GM19238 (cell line): ENCODE measurements at regions not wholly inside any gene's neighbourhood (a gene's known extent, or its start where the extent isn't known, plus 50 kb on each side); places are given as distances from the start of the nearest gene placed in this dataset.

Experiments
- DNase-seq: peaks from one replicate; pipeline ENCODE4 v3.0.0; 2011; ENCODE audit warnings: low spot score; ENCODE audit not compliant: insufficient read length

GRCh38 chr5:26674846-26675245 is 363.5 kb downstream of the CDH9 start:
- DNase-seq: no peak

- no peak for DNase-seq
These were observed 368.9 kb downstream of the CDH9 start for GRCh38 chr5:26669523-26669922.

DNA sequence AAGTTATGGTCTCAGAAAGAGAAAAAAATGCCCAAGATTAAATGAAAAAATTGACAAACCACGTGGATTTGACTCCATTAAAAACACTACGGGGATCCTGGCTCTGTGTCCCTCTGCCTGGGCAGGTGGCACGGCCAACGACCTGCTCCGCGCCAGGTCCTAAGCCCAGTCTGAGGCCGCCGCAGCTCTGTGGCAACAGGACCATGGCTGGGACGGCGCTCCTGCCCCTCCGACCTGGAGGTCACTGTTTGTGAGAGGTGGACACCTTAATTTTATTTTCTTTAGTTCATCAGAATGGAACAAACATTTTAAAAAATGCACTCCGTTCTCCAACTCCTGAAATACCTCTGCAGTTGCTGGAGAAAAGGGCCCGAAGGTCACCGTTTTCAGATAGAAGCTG is 369.4 kb downstream of the CDH9 start:
- DNase-seq: no peak

DNA sequence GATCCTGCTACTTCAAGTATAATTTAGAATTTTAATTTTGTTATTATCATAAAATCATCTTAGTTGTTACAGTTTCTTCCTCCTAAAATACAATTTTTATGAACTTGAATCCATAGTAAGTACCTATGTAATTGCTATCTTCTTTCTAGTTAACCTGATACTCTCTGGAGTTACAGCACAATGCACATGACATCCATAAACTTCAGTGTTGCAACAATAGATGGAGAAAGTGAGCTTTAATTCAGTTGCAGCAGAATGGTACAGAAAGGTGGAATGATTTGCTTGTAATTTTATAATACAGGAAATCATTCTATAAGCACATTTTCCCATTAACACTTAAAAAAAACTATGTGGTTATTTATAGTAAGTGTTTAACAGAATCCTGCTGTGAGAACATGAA is 372.0 kb downstream of the CDH9 start:
- no peak for DNase-seq

GRCh38 chr5:26663500-26663899 is 374.9 kb downstream of the CDH9 start:
- DNase-seq: no peak

GRCh38 chr5:26662806-26663360 is 375.5 kb downstream of the CDH9 start:
- no peak for DNase-seq

GRCh38 chr5:26660116-26660515 is 378.3 kb downstream of the CDH9 start:
- DNase-seq: no peak

DNA sequence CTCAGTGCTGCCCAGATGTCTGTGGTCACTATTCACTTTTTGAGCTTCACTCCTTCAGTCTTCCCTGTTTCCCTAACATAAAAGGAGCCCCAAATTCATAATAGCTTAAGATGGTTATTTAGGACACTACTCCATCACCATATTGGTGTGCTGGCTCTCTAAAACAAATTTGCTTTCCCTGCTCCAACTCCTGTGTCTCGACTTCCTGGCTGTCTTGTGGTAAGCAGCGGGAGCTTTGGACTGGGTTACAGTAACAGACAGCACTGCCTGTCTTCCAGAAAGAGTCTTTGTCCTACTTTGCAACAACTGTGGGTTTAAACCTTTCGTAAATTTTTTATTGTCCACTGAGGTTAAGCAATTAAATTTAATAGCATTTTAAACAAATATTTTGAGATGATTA is 389.4 kb downstream of the CDH9 start:
- no peak for DNase-seq

DNA sequence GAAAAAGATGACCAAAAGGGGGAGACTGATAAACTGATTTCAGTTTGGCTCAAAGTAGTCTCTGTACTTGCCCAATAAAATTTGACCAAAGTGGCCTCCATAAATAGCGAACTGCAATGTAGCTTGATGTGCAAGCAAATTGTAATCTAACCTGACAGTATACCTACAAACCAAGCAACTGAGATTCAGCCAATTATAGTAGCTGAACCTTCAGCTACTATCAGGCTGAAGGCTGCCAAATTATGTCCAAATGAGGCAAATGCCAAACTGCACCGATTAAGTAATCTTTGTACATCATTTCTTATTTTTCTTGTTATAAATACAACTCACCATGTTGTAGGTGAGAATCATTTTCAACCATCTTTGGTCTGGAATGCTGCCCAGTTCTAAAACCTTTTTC is 390.6 kb downstream of the CDH9 start:
- DNase-seq: no peak

- no peak for DNase-seq
These were observed 392.7 kb downstream of the CDH9 start for GRCh38 chr5:26645659-26646058.

- no peak for DNase-seq
These were observed 396.9 kb downstream of the CDH9 start for GRCh38 chr5:26641492-26641891.

- DNase-seq: no peak
These were observed 413.3 kb downstream of the CDH9 start for GRCh38 chr5:26625099-26625498.

- DNase-seq: no peak
These were observed 415.4 kb downstream of the CDH9 start for GRCh38 chr5:26622947-26623346.

DNA sequence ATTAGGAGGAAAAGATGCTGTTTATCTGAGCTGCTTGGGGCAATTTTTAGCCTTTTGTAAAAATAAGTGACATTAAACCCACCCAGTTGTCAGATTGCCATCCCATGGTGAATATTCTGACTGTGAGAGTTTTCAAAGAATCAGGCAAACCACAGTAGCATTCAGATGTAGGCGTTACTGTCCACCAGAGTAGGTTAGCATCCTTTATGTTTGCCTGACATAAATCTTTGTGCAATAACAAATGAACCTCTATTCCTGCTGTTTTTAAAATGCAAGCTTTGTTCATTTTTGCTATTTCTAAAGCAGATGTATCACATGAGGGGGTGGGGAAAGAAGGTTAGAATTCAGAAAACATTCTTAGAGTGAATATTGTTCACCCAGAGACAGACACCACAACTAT is 427.8 kb downstream of the CDH9 start:
- DNase-seq: no peak

DNA sequence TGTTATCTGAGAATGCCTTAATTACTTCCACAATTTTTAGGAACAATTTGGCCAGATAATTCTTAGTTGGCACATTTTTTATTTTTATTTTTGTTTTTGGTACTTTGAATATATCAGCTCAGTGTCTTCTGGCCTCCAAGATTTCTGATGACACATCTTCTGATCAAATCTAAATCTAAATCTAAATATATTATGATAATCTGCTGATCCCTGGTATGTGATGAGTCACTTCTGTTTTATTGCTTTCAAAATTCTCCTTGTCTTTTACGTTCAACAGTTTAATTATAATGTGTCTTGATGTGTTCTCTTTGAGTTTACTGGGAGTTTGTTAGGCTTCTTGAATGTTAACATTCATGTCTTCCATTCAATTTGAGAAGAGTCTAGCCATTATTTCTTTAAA is 436.8 kb downstream of the CDH9 start:
- no peak for DNase-seq

DNA sequence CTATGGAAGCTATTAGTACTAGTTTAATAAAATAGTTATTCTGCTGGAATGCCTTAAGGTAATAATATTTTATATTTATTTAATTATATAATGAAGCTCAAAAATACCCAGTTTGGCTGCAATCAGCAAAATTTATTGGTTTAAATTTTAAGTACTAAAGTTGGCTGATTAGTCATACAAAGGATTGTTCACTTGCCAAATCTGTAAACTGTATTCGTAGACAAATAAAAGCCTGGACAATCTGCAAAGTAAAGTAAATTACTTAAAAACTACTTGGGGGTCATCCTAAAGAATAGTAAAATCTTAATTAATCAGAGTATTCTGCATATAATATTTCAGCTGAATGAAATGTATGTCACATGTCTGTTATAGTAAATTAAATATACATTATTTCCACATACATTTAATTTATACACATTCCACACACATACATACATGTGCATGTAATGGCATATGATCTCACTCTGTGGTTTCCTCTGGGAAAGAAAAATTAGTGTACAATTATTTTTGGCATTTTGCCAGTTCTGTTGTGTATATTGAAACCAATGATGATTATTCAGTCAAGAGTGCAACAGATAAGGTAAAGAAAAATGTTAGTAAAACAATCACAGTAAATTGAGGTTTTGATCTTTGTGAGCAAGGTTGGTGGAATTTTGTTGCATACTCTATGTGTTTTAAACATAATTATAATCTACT is 455.9 kb downstream of the CDH9 start:
- no peak for DNase-seq

- DNase-seq: no peak
These were observed 458.7 kb downstream of the CDH9 start for GRCh38 chr5:26579712-26580111.

DNA sequence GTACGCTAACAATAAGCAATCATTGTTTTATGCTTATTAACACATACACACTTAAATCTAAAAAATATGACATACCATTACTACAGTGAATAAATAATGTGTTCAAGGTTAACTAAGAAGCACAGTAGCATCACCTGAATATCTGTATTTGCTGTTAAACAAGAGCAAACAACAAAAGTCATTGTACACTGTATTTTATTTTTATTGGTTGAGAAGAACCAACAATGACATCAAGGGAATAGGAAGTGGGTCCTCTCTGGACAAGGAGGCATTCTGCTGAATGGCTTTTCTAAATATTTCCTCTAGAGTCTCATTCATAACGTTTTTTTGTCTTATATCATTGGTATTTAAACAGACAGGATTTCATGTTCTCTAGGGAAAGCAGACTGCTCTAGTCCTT is 460.4 kb downstream of the CDH9 start:
- no peak for DNase-seq

- DNase-seq: no peak
These were observed 465.9 kb downstream of the CDH9 start for GRCh38 chr5:26572480-26572879.

- no peak for DNase-seq
These were observed 468.5 kb downstream of the CDH9 start for GRCh38 chr5:26569929-26570258.

GRCh38 chr5:26569241-26569928 is 469.0 kb downstream of the CDH9 start:
- DNase-seq: no peak

DNA sequence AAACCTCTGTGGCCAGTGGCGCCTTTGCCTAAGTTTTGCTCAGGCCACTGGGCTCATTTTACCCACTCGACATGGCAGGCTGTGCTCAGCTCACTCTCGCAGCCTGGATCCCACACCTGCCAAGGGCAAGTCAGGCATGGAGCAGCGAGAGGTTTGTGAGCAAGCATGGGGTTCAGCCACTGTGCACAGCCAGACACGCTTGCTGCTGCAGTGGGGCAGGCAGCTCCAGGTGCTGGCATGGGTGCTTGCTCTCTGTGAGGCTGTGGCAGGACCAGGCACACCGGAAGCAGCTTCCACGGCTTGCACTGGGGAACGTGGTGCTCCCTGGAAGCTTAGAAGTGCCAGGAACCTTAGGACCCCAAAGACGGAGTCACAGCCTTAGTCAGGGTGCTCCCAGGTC is 470.1 kb downstream of the CDH9 start:
- no peak for DNase-seq

DNA sequence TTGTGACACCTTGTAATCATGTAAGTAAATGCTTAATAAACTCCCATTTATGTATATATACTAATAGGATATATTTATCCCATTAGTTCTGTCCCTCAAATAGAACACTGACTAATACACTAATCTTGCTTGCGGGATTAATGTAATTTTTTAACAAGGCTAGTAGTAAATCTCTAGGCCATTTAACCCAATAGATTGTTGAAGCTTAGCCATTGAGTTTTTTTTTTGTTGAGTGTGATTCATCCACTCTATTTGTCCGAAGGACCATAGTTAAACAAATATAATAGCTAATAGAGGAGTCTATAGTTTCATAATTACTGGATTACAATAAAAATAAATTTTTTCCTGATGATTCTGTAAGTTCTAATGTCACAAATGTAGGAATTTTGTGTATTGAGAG is 474.4 kb downstream of the CDH9 start:
- no peak for DNase-seq
